ENCODE measurements at regions not wholly inside any gene's neighbourhood (a gene's known extent, or its start where the extent isn't known, plus 50 kb on each side); places are given as distances from the start of the nearest gene placed in this dataset.

- H3K4me3 Mint-ChIP-seq: no peak overlapping the region
- H3K36me3 Mint-ChIP-seq (ENCODE audit: low read depth): no peaks in the 10 kb centered on the region
- H3K27ac Mint-ChIP-seq: no peak overlapping the region
- no peaks in the 10 kb centered on the region for H3K27me3 Mint-ChIP-seq (ENCODE audit: low read depth)
- H3K9me3 Mint-ChIP-seq: peaks cover 6% of the 10 kb centered on the region
- no peaks in the 10 kb centered on the region for H3K4me1 Mint-ChIP-seq
- TF ChIP-seq, protein P1, sequence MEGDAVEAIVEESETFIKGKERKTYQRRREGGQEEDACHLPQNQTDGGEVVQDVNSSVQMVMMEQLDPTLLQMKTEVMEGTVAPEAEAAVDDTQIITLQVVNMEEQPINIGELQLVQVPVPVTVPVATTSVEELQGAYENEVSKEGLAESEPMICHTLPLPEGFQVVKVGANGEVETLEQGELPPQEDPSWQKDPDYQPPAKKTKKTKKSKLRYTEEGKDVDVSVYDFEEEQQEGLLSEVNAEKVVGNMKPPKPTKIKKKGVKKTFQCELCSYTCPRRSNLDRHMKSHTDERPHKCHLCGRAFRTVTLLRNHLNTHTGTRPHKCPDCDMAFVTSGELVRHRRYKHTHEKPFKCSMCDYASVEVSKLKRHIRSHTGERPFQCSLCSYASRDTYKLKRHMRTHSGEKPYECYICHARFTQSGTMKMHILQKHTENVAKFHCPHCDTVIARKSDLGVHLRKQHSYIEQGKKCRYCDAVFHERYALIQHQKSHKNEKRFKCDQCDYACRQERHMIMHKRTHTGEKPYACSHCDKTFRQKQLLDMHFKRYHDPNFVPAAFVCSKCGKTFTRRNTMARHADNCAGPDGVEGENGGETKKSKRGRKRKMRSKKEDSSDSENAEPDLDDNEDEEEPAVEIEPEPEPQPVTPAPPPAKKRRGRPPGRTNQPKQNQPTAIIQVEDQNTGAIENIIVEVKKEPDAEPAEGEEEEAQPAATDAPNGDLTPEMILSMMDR (IDR thresholded peaks at IDR 0.05; ENCODE audit: unreplicated experiment in 3 of 3): no peak
These were observed 530.8 kb upstream of the ZNF804A start for GRCh38 chr2:184067502-184067901.

- H3K27ac Mint-ChIP-seq: no peak overlapping the region
- H3K36me3 Mint-ChIP-seq (ENCODE audit: low read depth): no peaks in the 10 kb centered on the region
- H3K4me1 Mint-ChIP-seq: no peaks in the 10 kb centered on the region
- H3K4me3 Mint-ChIP-seq: no peak overlapping the region
- no peaks in the 10 kb centered on the region for H3K27me3 Mint-ChIP-seq (ENCODE audit: low read depth)
- no peaks in the 10 kb centered on the region for H3K9me3 Mint-ChIP-seq
- TF ChIP-seq, protein P1 (IDR thresholded peaks at IDR 0.05; ENCODE audit: unreplicated experiment in 3 of 3): no peak
These were observed 525.9 kb upstream of the ZNF804A start for GRCh38 chr2:184072470-184072869.

DNA sequence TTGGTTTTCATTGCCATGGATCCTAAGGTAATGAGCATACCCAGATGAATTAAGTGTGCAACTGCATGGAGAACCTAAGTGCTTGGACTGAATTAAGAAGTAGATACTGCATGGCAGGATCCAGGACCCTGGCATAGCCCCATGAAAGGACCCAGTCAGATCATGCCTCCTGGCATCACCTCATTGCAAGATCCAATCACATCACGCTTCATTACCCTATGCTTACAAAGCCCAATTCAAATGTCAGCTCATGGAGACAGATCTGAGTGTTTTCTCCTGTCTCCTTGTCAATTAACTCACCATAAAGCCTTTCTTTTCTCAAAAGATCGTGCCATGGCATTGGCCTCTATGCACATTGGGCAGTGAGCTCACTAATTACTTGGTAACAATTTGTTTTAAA lies 519.8 kb upstream of the ZNF804A start:
- TF ChIP-seq, protein P1 (IDR thresholded peaks at IDR 0.05; ENCODE audit: unreplicated experiment in 3 of 3): no peak
- no peaks in the 10 kb centered on the region for H3K27me3 Mint-ChIP-seq (ENCODE audit: low read depth)

GRCh38 chr2:184091456-184091855 lies 506.9 kb upstream of the ZNF804A start:
- H3K36me3 Mint-ChIP-seq (ENCODE audit: low read depth): no peaks in the 10 kb centered on the region
- H3K4me1 Mint-ChIP-seq: no peaks in the 10 kb centered on the region
- TF ChIP-seq, protein P1 (IDR thresholded peaks at IDR 0.05; ENCODE audit: unreplicated experiment in 3 of 3): no peak

More for the DNA sequence above, 519.8 kb upstream of the ZNF804A start:
- Mint-ChIP-seq H3K27ac (no peak overlapping the region), H3K4me3 (no peak overlapping the region), H3K36me3 (ENCODE audit: low read depth) (no peaks in the 10 kb centered on the region), H3K9me3 (no peaks in the 10 kb centered on the region), H3K4me1 (no peaks in the 10 kb centered on the region)

GRCh38 chr2:184113696-184114403 lies 484.5 kb upstream of the ZNF804A start:
- no peaks in the 10 kb centered on the region for H3K27me3 Mint-ChIP-seq (ENCODE audit: low read depth)
- TF ChIP-seq, protein P1 (IDR thresholded peaks at IDR 0.05; ENCODE audit: unreplicated experiment in 3 of 3): no peak
- H3K27ac Mint-ChIP-seq: no peak overlapping the region

More at GRCh38 chr2:184091456-184091855, 506.9 kb upstream of the ZNF804A start:
- Mint-ChIP-seq H3K27me3 (ENCODE audit: low read depth) (no peaks in the 10 kb centered on the region), H3K27ac (no peak overlapping the region), H3K4me3 (no peak overlapping the region), H3K9me3 (peaks cover 5% of the 10 kb centered on the region)

GRCh38 chr2:184114439-184114838 lies 483.9 kb upstream of the ZNF804A start:
- Mint-ChIP-seq H3K4me3 (no peak overlapping the region), H3K27me3 (ENCODE audit: low read depth) (no peaks in the 10 kb centered on the region), H3K36me3 (ENCODE audit: low read depth) (no peaks in the 10 kb centered on the region), H3K9me3 (no peaks in the 10 kb centered on the region), H3K27ac (no peak overlapping the region), H3K4me1 (no peaks in the 10 kb centered on the region)
- TF ChIP-seq, protein P1 (IDR thresholded peaks at IDR 0.05; ENCODE audit: unreplicated experiment in 3 of 3): no peak

More at GRCh38 chr2:184113696-184114403, 484.5 kb upstream of the ZNF804A start:
- Mint-ChIP-seq H3K4me1 (no peaks in the 10 kb centered on the region), H3K4me3 (no peak overlapping the region), H3K9me3 (no peaks in the 10 kb centered on the region), H3K36me3 (ENCODE audit: low read depth) (no peaks in the 10 kb centered on the region)

All from nephron (organoid).